Endothelial cell of umbilical vein (primary cell): ENCODE measurements at regions not wholly inside any gene's neighbourhood (a gene's known extent, or its start where the extent isn't known, plus 50 kb on each side); places are given as distances from the start of the nearest gene placed in this dataset.

Experiments used
- BruUV-seq: library from RNA; stranded (reverse); fragments of 400-500 nt; replicated peaks from 2 replicates; lab custom pipeline; 2021; lab: Mats Ljungman, UMichigan
- CTCF ChIA-PET: fragments of 300-600, 350-600 bp; sonication (Branson Sonifier 250); formaldehyde crosslinking; loops from one replicate; lab custom pipeline; 2021; ENCODE audit warnings: antibody characterized with exemption, inconsistent platforms; lab: Charles Lee
- POLR2A ChIA-PET: fragments of 300-600, 350-600 bp; sonication (Branson Sonifier 250); formaldehyde crosslinking; loops from one replicate; lab custom pipeline; 2021; ENCODE audit warnings: antibody characterized with exemption, inconsistent platforms; lab: Charles Lee
- DNase-seq: peaks from one replicate; pipeline ENCODE4 v3.0.0-alpha.2; 2011; ENCODE audit warnings: low read depth, low spot score
- FAIRE-seq: peaks from 2 replicates; lab custom pipeline; 2011; peaks lifted over from hg19 to GRCh38; lab: Jason Lieb, UNC
- H2AFZ ChIP-seq: 2 replicates; pipeline ENCODE4 v1.6.0; 2012; ENCODE audit warnings: low read depth, low read length, control low read depth, inconsistent platforms
- H3K27ac ChIP-seq: 2 replicates; pipeline ENCODE4 v1.5.1; 2011; ENCODE audit warnings: low read depth, mild to moderate bottlenecking, control low read depth, low read length, moderate library complexity; ENCODE audit not compliant: insufficient read depth
- H3K27me3 ChIP-seq, 2 experiments: 2 replicates each; pipeline versions ENCODE4 v1.6.0 to v1.6.1; 2011; ENCODE audit warnings: low read length in 2 of 2, mixed read lengths in 1 of 2; ENCODE audit not compliant: control insufficient read depth in 2 of 2, insufficient read depth in 2 of 2
- H3K36me3 ChIP-seq, 2 experiments: 2 replicates in 1 of 2; 3 replicates in 1 of 2; pipeline ENCODE4 v1.5.1; 2011; ENCODE audit warnings: low read length in 2 of 2, mild to moderate bottlenecking in 1 of 2, moderate library complexity in 1 of 2; ENCODE audit not compliant: control insufficient read depth in 2 of 2, insufficient read depth in 2 of 2; ENCODE audit errors: extremely low read depth in 1 of 2
- H3K4me1 ChIP-seq: 3 replicates; pipeline ENCODE4 v1.5.1; 2011; ENCODE audit warnings: mild to moderate bottlenecking, low read length; ENCODE audit not compliant: control insufficient read depth, insufficient read depth; ENCODE audit errors: extremely low read depth
- H3K4me2 ChIP-seq: 2 replicates; pipeline ENCODE4 v1.6.1; 2011; ENCODE audit warnings: low read length, control low read depth, mixed read lengths; ENCODE audit not compliant: insufficient read depth
- H3K4me3 ChIP-seq, 3 experiments: fragments of 200-600 bp in 1 of 3; sonication (generic), shearing (Covaris generic) in 1 of 3; replicated peaks in 1 of 3; 2 replicates each; pipeline ENCODE4 v1.5.1; 2011 to 2016; ENCODE audit warnings: control low read depth in 3 of 3, low read length in 3 of 3, mild to moderate bottlenecking in 2 of 3, inconsistent platforms in 1 of 3, low read depth in 1 of 3, moderate library complexity in 1 of 3; ENCODE audit not compliant: insufficient read depth in 1 of 3
- H3K79me2 ChIP-seq: 2 replicates; pipeline ENCODE4 v1.6.0; 2012; ENCODE audit warnings: low read length, inconsistent platforms; ENCODE audit not compliant: control insufficient read depth, insufficient read depth
- H3K9ac ChIP-seq: replicated peaks from 2 replicates; pipeline ENCODE3; 2011; ENCODE audit warnings: low read length, control low read depth; ENCODE audit not compliant: insufficient read depth; ENCODE audit errors: extremely low read depth
- H3K9me1 ChIP-seq: replicated peaks from 3 replicates; pipeline ENCODE4 v1.6.0; 2011; ENCODE audit warnings: mild to moderate bottlenecking, low read length; ENCODE audit not compliant: control insufficient read depth, insufficient read depth; ENCODE audit errors: extremely low read depth
- H3K9me3 ChIP-seq: replicated peaks from 2 replicates; pipeline ENCODE4 v1.5.1; 2012; ENCODE audit warnings: low read length, inconsistent platforms; ENCODE audit not compliant: control insufficient read depth, insufficient read depth
- H4K20me1 ChIP-seq: replicated peaks from 2 replicates; pipeline ENCODE3; 2011; ENCODE audit warnings: mild to moderate bottlenecking, low read length; ENCODE audit not compliant: control insufficient read depth, insufficient read depth; ENCODE audit errors: extremely low read depth
- CTCF ChIP-seq, 2 donors: IDR thresholded peaks; 1 replicate in 1 of 2; 2 replicates in 1 of 2; pipeline ENCODE4 v1.5.1; 2011; ENCODE audit warnings: low read length in 2 of 2, mild to moderate bottlenecking in 2 of 2, moderate library complexity in 2 of 2, control low read depth in 1 of 2, inconsistent platforms in 1 of 2, low read depth in 1 of 2; ENCODE audit not compliant: insufficient read depth in 1 of 2; ENCODE audit errors: extremely low read depth in 1 of 2
- EZH2 ChIP-seq: IDR thresholded peaks from 2 replicates; pipeline ENCODE4 v1.6.1; 2012; ENCODE audit warnings: borderline replicate concordance, low read depth, mild to moderate bottlenecking, moderate library complexity, low read length, inconsistent platforms; ENCODE audit not compliant: severe bottlenecking
- JUN ChIP-seq: IDR thresholded peaks from 2 replicates; pipeline ENCODE4 v1.6.1; 2011; ENCODE audit warnings: borderline replicate concordance, low read depth; ENCODE audit not compliant: insufficient read length, insufficient read depth
- MYC ChIP-seq: IDR thresholded peaks from one replicate; pipeline ENCODE4 v1.6.1; 2011; ENCODE audit warnings: mild to moderate bottlenecking, low read depth, low read length
- dilution Hi-C: fragments of 300-500 bp; cut with MboI; formaldehyde crosslinking; loops from one replicate; pipeline ENCODE4 v1.15.0; 2019; ENCODE audit warnings: low sequenced_read_pairs; ENCODE audit not compliant: extremely low pct_ligation_motif_present
- intact Hi-C: fragments of 100-400 bp; cut with micrococcal nuclease; formaldehyde crosslinking; loops from one replicate; pipeline ENCODE4 v1.10.0; 2022

GRCh38 chr22:27199354-27199753, 542.0 kb downstream of the MIAT start:
- H3K4me1 ChIP-seq = peaks cover 12% of the 10 kb centered on the region
- H3K4me2 ChIP-seq = no peak overlapping the region
- dilution Hi-C loops = no loop called here
- DNase-seq (no peak), FAIRE-seq (no peak)
- H3K9me1 ChIP-seq = no peaks in the 10 kb centered on the region
- no peaks in the 10 kb centered on the region for H3K27me3 ChIP-seq
- H3K27ac ChIP-seq = no peak overlapping the region
- ChIA-PET CTCF (interaction anchor here (1.2 kb wide), 1 partner anchor 13 kb away, joined by 3 read pairs; no protein-coding TSS in a partner anchor), POLR2A (no interaction called here)
- no peaks in the 10 kb centered on the region for H3K36me3 ChIP-seq
- H2AFZ ChIP-seq = no peak overlapping the region
- no peaks in the 10 kb centered on the region for H3K9me3 ChIP-seq
- H3K4me3 ChIP-seq = no peak overlapping the region
- intact Hi-C loops = no loop called here
- H3K79me2 ChIP-seq = no peaks in the 10 kb centered on the region
- TF ChIP-seq MYC (no peak), EZH2 (no peak)
- no peaks in the 10 kb centered on the region for H4K20me1 ChIP-seq
- BruUV-seq = no TSS peak
- no peak overlapping the region for H3K9ac ChIP-seq

GRCh38 chr22:27201276-27201675, 543.9 kb downstream of the MIAT start:
- Histone ChIP-seq H3K27ac (no peak overlapping the region), H3K4me2 (no peak overlapping the region), H3K4me1 (peaks cover 12% of the 10 kb centered on the region), H3K9me3 (no peaks in the 10 kb centered on the region), H4K20me1 (no peaks in the 10 kb centered on the region), H2AFZ (no peak overlapping the region), H3K4me3 (no peak overlapping the region), H3K9ac (no peak overlapping the region), H3K79me2 (no peaks in the 10 kb centered on the region), H3K36me3 (no peaks in the 10 kb centered on the region), H3K27me3 (no peaks in the 10 kb centered on the region), H3K9me1 (no peaks in the 10 kb centered on the region)
- no TSS peak for BruUV-seq
- CTCF ChIA-PET = no interaction called here
- no peak for FAIRE-seq
- DNase-seq = no peak
- dilution Hi-C loops (no loop called here), intact Hi-C loops (no loop called here)
- POLR2A ChIA-PET = no interaction called here
- TF ChIP-seq CTCF (IDR thresholded peaks at IDR 0.05; ENCODE audit: extremely low read depth in 1 of 2, insufficient read depth in 1 of 2, low read depth in 1 of 2, low read length in 2 of 2) (no peak), JUN (no peak), MYC (no peak)
